GM23338 (cell line): ENCODE measurements at regions not wholly inside any gene's neighbourhood (a gene's known extent, or its start where the extent isn't known, plus 50 kb on each side); places are given as distances from the start of the nearest gene placed in this dataset.

Experiments
- ATAC-seq: fragments of 200-7000 bp; cut with Tn5 transposase; 3 replicates; pipeline ENCODE4 v1.9.1; 2020
- DNase-seq: peaks from one replicate; pipeline ENCODE4 v3.0.0-alpha.2; 2015; ENCODE audit warnings: low spot score
- H2AFZ ChIP-seq: fragments of 200-600 bp; sonication (generic); 2 replicates; pipeline ENCODE4 v1.8.0; 2016; ENCODE audit warnings: antibody characterized with exemption, mild to moderate bottlenecking, moderate library complexity
- H3F3A ChIP-seq: fragments of 200-600 bp; sonication (generic); replicated peaks from 2 replicates; pipeline ENCODE4 v1.8.0; 2017; ENCODE audit warnings: antibody characterized with exemption, mixed run types, low read depth
- H3K27ac ChIP-seq: fragments of 200-600 bp; sonication (generic); 2 replicates; pipeline ENCODE4 v1.6.1; 2016; ENCODE audit warnings: low read depth
- H3K27me3 ChIP-seq: fragments of 200-600 bp; sonication (generic); 2 replicates; pipeline ENCODE4 v1.8.0; 2016; ENCODE audit warnings: mild to moderate bottlenecking, mixed run types, moderate library complexity; ENCODE audit not compliant: insufficient read depth
- H3K36me3 ChIP-seq: fragments of 200-600 bp; sonication (generic); 2 replicates; pipeline ENCODE4 v1.8.0; 2016; ENCODE audit warnings: mild to moderate bottlenecking; ENCODE audit not compliant: insufficient read depth
- H3K4me1 ChIP-seq: fragments of 200-600 bp; sonication (generic); 2 replicates; pipeline ENCODE4 v1.8.0; 2016; ENCODE audit warnings: mild to moderate bottlenecking, moderate library complexity; ENCODE audit not compliant: insufficient read depth
- H3K4me2 ChIP-seq: fragments of 200-600 bp; sonication (generic); 2 replicates; pipeline ENCODE4 v1.7.1; 2017; ENCODE audit warnings: mixed run types
- H3K4me3 ChIP-seq: fragments of 200-600 bp; sonication (generic); 2 replicates; pipeline ENCODE4 v1.6.1; 2016; ENCODE audit warnings: mixed run types
- H3K79me2 ChIP-seq: fragments of 200-600 bp; sonication (generic); replicated peaks from 2 replicates; pipeline ENCODE4 v1.8.0; 2017; ENCODE audit warnings: mild to moderate bottlenecking; ENCODE audit not compliant: insufficient read depth
- H3K9me2 ChIP-seq: fragments of 200-600 bp; sonication (generic); 2 replicates; pipeline ENCODE4 v1.8.0; 2017; ENCODE audit not compliant: insufficient read depth
- H4K20me1 ChIP-seq: fragments of 200-600 bp; sonication (generic); replicated peaks from 2 replicates; pipeline ENCODE4 v1.8.0; 2017; ENCODE audit warnings: mild to moderate bottlenecking; ENCODE audit not compliant: insufficient read depth
- H3K27ac Mint-ChIP-seq: 2 replicates; pipeline ENCODE4 v1.8.0; 2020; ENCODE audit warnings: inconsistent platforms, mild to moderate bottlenecking, moderate library complexity, mixed read lengths
- H3K27me3 Mint-ChIP-seq: 3 replicates; pipeline ENCODE4 v1.8.0; 2022; ENCODE audit warnings: low read depth, mild to moderate bottlenecking, moderate library complexity, mixed read lengths, inconsistent platforms; ENCODE audit not compliant: insufficient read depth, poor library complexity
- H3K36me3 Mint-ChIP-seq: 3 replicates; pipeline ENCODE4 v1.8.0; 2021; ENCODE audit warnings: low read depth, mild to moderate bottlenecking, inconsistent platforms, moderate library complexity, mixed read lengths
- H3K4me1 Mint-ChIP-seq: 3 replicates; pipeline ENCODE4 v1.8.0; 2020; ENCODE audit warnings: mild to moderate bottlenecking, inconsistent platforms, mixed read lengths
- H3K4me3 Mint-ChIP-seq: 3 replicates; pipeline ENCODE4 v1.8.0; 2021; ENCODE audit warnings: moderate library complexity, mild to moderate bottlenecking, inconsistent platforms, mixed read lengths
- H3K9me3 Mint-ChIP-seq: 3 replicates; pipeline ENCODE4 v1.8.0; 2020; ENCODE audit warnings: moderate library complexity, mild to moderate bottlenecking, inconsistent platforms, mixed read lengths
- EZH2 ChIP-seq: fragments of 200-600 bp; sonication (generic); IDR thresholded peaks from one replicate; pipeline ENCODE4 v1.8.0; 2017; ENCODE audit warnings: antibody characterized with exemption, mild to moderate bottlenecking, low read depth; ENCODE audit not compliant: unreplicated experiment
- EZH2phosphoT487 ChIP-seq: fragments of 200-600 bp; sonication (generic); IDR thresholded peaks from one replicate; pipeline ENCODE4 v1.8.1; 2018; ENCODE audit warnings: antibody characterized with exemption; ENCODE audit not compliant: unreplicated experiment
- JUNB ChIP-seq: IDR thresholded peaks from one replicate; pipeline ENCODE4 v1.6.1; 2016; ENCODE audit warnings: antibody characterized with exemption; ENCODE audit not compliant: unreplicated experiment
- NANOG ChIP-seq: IDR thresholded peaks from 2 replicates; pipeline ENCODE4 v1.6.1; 2016; ENCODE audit warnings: antibody characterized with exemption, borderline replicate concordance
- POLR2AphosphoS5 ChIP-seq: IDR thresholded peaks from 2 replicates; pipeline ENCODE4 v1.6.1; 2016; ENCODE audit warnings: antibody characterized with exemption, low read depth
- STAT1 ChIP-seq: IDR thresholded peaks from one replicate; pipeline ENCODE4 v1.6.1; 2016; ENCODE audit warnings: antibody characterized with exemption; ENCODE audit not compliant: unreplicated experiment
- ZNF331 ChIP-seq: fragments of 250-450 bp; sonication (Bioruptor Pico); IDR thresholded peaks from 2 replicates; pipeline ENCODE4 v1.5.0; 2020; ENCODE audit warnings: low read depth, mild to moderate bottlenecking, moderate library complexity
- TF ChIP-seq, protein P1 (sequence below): IDR thresholded peaks from 2 replicates; pipeline ENCODE4 v1.6.1; 2016; ENCODE audit warnings: antibody characterized with exemption
- TF ChIP-seq, protein P2 (sequence below), 2 experiments: fragments of 200-600 bp in 1 of 2; sonication (generic) in 1 of 2; conservative IDR thresholded peaks; 2 replicates each; pipeline versions ENCODE4 v1.5.1 to v1.6.1; 2016 to 2017; ENCODE audit warnings: antibody characterized with exemption in 2 of 2, low read depth in 2 of 2, mild to moderate bottlenecking in 2 of 2, moderate library complexity in 1 of 2
- TF ChIP-seq, protein P3 (sequence below): IDR thresholded peaks from one replicate; pipeline ENCODE4 v1.6.1; 2018; ENCODE audit warnings: antibody characterized with exemption; ENCODE audit not compliant: unreplicated experiment
- TF ChIP-seq, protein P4 (sequence below): fragments of 250-450 bp; sonication (Bioruptor Pico); IDR thresholded peaks from 2 replicates; pipeline ENCODE4 v1.5.0; 2020; ENCODE audit warnings: mild to moderate bottlenecking, moderate library complexity

DNA sequence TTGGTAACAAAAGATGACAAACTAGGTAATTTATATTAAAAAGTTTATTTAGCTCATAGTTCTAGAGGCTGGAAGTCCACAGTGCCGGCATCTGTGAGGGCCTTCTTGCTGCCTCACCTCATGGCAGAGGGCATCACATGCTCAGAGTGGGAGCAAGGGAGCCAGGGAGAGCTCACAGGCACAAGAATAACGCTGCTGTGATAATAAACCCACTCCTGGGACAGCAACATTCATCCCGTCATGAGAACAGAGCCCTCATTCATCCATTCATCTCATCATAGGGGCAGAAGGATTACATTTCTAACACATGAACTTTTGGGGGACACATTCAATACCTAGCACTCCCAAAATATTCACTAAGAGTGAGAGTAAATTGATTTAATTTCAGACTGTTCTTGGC is 170.6 kb upstream of the AKR1E2 start (continued):
- TF ChIP-seq, protein P1, sequence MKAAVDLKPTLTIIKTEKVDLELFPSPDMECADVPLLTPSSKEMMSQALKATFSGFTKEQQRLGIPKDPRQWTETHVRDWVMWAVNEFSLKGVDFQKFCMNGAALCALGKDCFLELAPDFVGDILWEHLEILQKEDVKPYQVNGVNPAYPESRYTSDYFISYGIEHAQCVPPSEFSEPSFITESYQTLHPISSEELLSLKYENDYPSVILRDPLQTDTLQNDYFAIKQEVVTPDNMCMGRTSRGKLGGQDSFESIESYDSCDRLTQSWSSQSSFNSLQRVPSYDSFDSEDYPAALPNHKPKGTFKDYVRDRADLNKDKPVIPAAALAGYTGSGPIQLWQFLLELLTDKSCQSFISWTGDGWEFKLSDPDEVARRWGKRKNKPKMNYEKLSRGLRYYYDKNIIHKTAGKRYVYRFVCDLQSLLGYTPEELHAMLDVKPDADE: no peak
- TF ChIP-seq ZNF331 (CRISPR knock-in tag) (no peak), EZH2 (no peak), NANOG (no peak), JUNB (no peak), POLR2AphosphoS5 (no peak), EZH2phosphoT487 (no peak), STAT1 (no peak)
- TF ChIP-seq, protein P2, sequence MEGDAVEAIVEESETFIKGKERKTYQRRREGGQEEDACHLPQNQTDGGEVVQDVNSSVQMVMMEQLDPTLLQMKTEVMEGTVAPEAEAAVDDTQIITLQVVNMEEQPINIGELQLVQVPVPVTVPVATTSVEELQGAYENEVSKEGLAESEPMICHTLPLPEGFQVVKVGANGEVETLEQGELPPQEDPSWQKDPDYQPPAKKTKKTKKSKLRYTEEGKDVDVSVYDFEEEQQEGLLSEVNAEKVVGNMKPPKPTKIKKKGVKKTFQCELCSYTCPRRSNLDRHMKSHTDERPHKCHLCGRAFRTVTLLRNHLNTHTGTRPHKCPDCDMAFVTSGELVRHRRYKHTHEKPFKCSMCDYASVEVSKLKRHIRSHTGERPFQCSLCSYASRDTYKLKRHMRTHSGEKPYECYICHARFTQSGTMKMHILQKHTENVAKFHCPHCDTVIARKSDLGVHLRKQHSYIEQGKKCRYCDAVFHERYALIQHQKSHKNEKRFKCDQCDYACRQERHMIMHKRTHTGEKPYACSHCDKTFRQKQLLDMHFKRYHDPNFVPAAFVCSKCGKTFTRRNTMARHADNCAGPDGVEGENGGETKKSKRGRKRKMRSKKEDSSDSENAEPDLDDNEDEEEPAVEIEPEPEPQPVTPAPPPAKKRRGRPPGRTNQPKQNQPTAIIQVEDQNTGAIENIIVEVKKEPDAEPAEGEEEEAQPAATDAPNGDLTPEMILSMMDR (conservative IDR thresholded peaks at IDR 0.05; ENCODE audit: low read depth in 2 of 2): no peak
- TF ChIP-seq, protein P3, sequence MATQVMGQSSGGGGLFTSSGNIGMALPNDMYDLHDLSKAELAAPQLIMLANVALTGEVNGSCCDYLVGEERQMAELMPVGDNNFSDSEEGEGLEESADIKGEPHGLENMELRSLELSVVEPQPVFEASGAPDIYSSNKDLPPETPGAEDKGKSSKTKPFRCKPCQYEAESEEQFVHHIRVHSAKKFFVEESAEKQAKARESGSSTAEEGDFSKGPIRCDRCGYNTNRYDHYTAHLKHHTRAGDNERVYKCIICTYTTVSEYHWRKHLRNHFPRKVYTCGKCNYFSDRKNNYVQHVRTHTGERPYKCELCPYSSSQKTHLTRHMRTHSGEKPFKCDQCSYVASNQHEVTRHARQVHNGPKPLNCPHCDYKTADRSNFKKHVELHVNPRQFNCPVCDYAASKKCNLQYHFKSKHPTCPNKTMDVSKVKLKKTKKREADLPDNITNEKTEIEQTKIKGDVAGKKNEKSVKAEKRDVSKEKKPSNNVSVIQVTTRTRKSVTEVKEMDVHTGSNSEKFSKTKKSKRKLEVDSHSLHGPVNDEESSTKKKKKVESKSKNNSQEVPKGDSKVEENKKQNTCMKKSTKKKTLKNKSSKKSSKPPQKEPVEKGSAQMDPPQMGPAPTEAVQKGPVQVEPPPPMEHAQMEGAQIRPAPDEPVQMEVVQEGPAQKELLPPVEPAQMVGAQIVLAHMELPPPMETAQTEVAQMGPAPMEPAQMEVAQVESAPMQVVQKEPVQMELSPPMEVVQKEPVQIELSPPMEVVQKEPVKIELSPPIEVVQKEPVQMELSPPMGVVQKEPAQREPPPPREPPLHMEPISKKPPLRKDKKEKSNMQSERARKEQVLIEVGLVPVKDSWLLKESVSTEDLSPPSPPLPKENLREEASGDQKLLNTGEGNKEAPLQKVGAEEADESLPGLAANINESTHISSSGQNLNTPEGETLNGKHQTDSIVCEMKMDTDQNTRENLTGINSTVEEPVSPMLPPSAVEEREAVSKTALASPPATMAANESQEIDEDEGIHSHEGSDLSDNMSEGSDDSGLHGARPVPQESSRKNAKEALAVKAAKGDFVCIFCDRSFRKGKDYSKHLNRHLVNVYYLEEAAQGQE: no peak

DNA sequence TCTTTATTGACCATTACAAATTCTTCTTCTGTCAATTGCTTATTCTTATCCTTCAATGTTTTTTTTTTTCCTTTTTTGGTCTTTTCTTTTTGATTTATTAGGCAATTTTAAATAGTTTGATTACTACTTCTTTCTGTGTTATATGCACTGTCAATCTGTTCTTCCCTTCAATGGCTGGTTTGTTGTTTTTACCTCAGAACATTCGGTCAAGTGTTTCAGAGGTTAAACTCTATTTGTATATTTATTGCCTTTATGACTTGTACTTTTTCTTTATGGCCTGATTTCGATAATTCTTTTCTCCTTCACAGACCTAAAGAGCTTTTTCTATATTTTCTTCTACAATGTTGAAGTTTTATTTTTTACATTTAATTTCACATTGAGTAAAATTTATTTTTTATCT is 171.5 kb upstream of the AKR1E2 start:
- Histone ChIP-seq H3K27me3 (no peaks in the 10 kb centered on the region), H3K9me2 (0 out of 2 replicates have a peak, but pooled peaks cover 3% of the 10 kb centered on the region), H3K27ac (no peak overlapping the region), H3K4me2 (no peak overlapping the region), H3K4me1 (peaks cover 19% of the 10 kb centered on the region), H3K36me3 (no peaks in the 10 kb centered on the region), H3K4me3 (no peak overlapping the region), H2AFZ (no peak overlapping the region), H3K79me2 (no peaks in the 10 kb centered on the region), H4K20me1 (no peaks in the 10 kb centered on the region), H3F3A (no peaks in the 10 kb centered on the region)
- Mint-ChIP-seq H3K4me3 (no peak overlapping the region), H3K27me3 (peaks cover 2% of the 10 kb centered on the region), H3K36me3 (no peaks in the 10 kb centered on the region), H3K4me1 (peaks cover 20% of the 10 kb centered on the region; the same call in 2 of the 3 replicates), H3K27ac (peak overlapping the region; percentile 39; the same call in 1 of the 2 replicates), H3K9me3 (no peaks in the 10 kb centered on the region)
- no peak for DNase-seq
- ATAC-seq: no peak
- TF ChIP-seq JUNB: no peak
- TF ChIP-seq ZNF331 (CRISPR knock-in tag): no peak
- TF ChIP-seq, protein P2 (conservative IDR thresholded peaks at IDR 0.05; ENCODE audit: low read depth in 2 of 2): no peak
- TF ChIP-seq, protein P4, sequence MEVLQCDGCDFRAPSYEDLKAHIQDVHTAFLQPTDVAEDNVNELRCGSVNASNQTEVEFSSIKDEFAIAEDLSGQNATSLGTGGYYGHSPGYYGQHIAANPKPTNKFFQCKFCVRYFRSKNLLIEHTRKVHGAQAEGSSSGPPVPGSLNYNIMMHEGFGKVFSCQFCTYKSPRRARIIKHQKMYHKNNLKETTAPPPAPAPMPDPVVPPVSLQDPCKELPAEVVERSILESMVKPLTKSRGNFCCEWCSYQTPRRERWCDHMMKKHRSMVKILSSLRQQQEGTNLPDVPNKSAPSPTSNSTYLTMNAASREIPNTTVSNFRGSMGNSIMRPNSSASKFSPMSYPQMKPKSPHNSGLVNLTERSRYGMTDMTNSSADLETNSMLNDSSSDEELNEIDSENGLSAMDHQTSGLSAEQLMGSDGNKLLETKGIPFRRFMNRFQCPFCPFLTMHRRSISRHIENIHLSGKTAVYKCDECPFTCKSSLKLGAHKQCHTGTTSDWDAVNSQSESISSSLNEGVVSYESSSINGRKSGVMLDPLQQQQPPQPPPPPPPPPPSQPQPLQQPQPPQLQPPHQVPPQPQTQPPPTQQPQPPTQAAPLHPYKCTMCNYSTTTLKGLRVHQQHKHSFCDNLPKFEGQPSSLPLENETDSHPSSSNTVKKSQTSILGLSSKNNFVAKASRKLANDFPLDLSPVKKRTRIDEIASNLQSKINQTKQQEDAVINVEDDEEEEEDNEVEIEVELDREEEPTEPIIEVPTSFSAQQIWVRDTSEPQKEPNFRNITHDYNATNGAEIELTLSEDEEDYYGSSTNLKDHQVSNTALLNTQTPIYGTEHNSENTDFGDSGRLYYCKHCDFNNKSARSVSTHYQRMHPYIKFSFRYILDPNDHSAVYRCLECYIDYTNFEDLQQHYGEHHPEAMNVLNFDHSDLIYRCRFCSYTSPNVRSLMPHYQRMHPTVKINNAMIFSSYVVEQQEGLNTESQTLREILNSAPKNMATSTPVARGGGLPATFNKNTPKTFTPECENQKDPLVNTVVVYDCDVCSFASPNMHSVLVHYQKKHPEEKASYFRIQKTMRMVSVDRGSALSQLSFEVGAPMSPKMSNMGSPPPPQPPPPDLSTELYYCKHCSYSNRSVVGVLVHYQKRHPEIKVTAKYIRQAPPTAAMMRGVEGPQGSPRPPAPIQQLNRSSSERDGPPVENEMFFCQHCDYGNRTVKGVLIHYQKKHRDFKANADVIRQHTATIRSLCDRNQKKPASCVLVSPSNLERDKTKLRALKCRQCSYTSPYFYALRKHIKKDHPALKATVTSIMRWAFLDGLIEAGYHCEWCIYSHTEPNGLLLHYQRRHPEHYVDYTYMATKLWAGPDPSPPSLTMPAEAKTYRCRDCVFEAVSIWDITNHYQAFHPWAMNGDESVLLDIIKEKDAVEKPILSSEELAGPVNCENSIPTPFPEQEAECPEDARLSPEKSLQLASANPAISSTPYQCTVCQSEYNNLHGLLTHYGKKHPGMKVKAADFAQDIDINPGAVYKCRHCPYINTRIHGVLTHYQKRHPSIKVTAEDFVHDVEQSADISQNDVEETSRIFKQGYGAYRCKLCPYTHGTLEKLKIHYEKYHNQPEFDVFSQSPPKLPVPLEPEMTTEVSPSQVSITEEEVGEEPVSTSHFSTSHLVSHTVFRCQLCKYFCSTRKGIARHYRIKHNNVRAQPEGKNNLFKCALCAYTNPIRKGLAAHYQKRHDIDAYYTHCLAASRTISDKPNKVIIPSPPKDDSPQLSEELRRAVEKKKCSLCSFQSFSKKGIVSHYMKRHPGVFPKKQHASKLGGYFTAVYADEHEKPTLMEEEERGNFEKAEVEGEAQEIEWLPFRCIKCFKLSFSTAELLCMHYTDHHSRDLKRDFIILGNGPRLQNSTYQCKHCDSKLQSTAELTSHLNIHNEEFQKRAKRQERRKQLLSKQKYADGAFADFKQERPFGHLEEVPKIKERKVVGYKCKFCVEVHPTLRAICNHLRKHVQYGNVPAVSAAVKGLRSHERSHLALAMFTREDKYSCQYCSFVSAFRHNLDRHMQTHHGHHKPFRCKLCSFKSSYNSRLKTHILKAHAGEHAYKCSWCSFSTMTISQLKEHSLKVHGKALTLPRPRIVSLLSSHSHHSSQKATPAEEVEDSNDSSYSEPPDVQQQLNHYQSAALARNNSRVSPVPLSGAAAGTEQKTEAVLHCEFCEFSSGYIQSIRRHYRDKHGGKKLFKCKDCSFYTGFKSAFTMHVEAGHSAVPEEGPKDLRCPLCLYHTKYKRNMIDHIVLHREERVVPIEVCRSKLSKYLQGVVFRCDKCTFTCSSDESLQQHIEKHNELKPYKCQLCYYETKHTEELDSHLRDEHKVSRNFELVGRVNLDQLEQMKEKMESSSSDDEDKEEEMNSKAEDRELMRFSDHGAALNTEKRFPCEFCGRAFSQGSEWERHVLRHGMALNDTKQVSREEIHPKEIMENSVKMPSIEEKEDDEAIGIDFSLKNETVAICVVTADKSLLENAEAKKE: no peak
